K562 (cell line): ENCODE measurements at regions not wholly inside any gene's neighbourhood (a gene's known extent, or its start where the extent isn't known, plus 50 kb on each side); places are given as distances from the start of the nearest gene placed in this dataset.

Source experiments
- ARID4B ChIP-seq: sonication (generic); formaldehyde crosslinking; IDR thresholded peaks from 2 replicates; pipeline ENCODE4 v1.8.0; 2022; ENCODE audit warnings: mild to moderate bottlenecking, missing genetic modification reagents
- CC2D1A ChIP-seq: fragments of 450-650 bp; IDR thresholded peaks from 2 replicates; pipeline ENCODE4 v1.6.1; 2017; ENCODE audit warnings: mild to moderate bottlenecking
- FOXA3 ChIP-seq, 2 experiments: fragments of 450-650 bp in 1 of 2; sonication (generic) in 1 of 2; formaldehyde crosslinking; IDR thresholded peaks in 1 of 2; conservative IDR thresholded peaks in 1 of 2; 2 replicates each; pipeline versions ENCODE4 v1.4.0 to v1.8.0; 2020 to 2022; ENCODE audit warnings: mild to moderate bottlenecking in 2 of 2, missing genetic modification reagents in 1 of 2
- FOXJ2 ChIP-seq: fragments of 200-800 bp; sonication (Bioruptor generic); IDR thresholded peaks from 2 replicates; pipeline ENCODE4 v1.6.1; 2016; ENCODE audit warnings: missing genetic modification characterization, missing compliant biosample characterization
- GABPB1 ChIP-seq: sonication (generic); formaldehyde crosslinking; IDR thresholded peaks from 2 replicates; pipeline ENCODE4 v1.8.0; 2022; ENCODE audit warnings: mild to moderate bottlenecking, missing genetic modification reagents
- GTF2E2 ChIP-seq: fragments of 200-800 bp; sonication (Bioruptor generic); IDR thresholded peaks from 2 replicates; pipeline ENCODE4 v1.6.1; 2016; ENCODE audit warnings: missing genetic modification characterization, missing compliant biosample characterization
- HEY1 ChIP-seq: fragments of 250-450 bp; sonication (Bioruptor Pico); IDR thresholded peaks from 2 replicates; pipeline ENCODE4 v1.5.0; 2020; ENCODE audit warnings: mild to moderate bottlenecking, moderate library complexity, borderline replicate concordance
- HLTF ChIP-seq: fragments of 450-650 bp; IDR thresholded peaks from 2 replicates; pipeline ENCODE4 v1.6.1; 2016
- HNRNPUL1 ChIP-seq: fragments of 200-400 bp; formaldehyde crosslinking; IDR thresholded peaks from 2 replicates; pipeline ENCODE4 v1.6.1; 2017; ENCODE audit warnings: low read length
- MTF1 ChIP-seq: fragments of 250-450 bp; sonication (Bioruptor Pico); IDR thresholded peaks from 2 replicates; pipeline ENCODE4 v1.9.0; 2021; ENCODE audit warnings: moderate library complexity, mild to moderate bottlenecking, inconsistent platforms, borderline replicate concordance
- MXI1 ChIP-seq: IDR thresholded peaks from 2 replicates; pipeline ENCODE4 v1.6.1; 2011; ENCODE audit warnings: low read depth, mild to moderate bottlenecking, improper control_type of control experiment, low read length
- NFRKB ChIP-seq: fragments of 450-650 bp; IDR thresholded peaks from 2 replicates; pipeline ENCODE4 v1.6.1; 2016; ENCODE audit warnings: low read depth
- POLR2H ChIP-seq: IDR thresholded peaks from 2 replicates; pipeline ENCODE4 v1.6.1; 2016; ENCODE audit warnings: missing genetic modification characterization, low read depth, mild to moderate bottlenecking, control low read depth, missing compliant biosample characterization, moderate library complexity
- SNRNP70 ChIP-seq: fragments of 200-400 bp; formaldehyde crosslinking; optimal IDR thresholded peaks from 2 replicates; pipeline ENCODE3; 2017; ENCODE audit warnings: low read depth, low read length
- SRSF1 ChIP-seq: fragments of 200-400 bp; formaldehyde crosslinking; IDR thresholded peaks from 2 replicates; pipeline ENCODE4 v1.6.1; 2017; ENCODE audit warnings: mild to moderate bottlenecking, low read depth, low read length, moderate library complexity
- TCF3 ChIP-seq: sonication (generic); formaldehyde crosslinking; IDR thresholded peaks from 2 replicates; pipeline ENCODE4 v1.4.0; 2020; ENCODE audit warnings: mild to moderate bottlenecking, missing genetic modification reagents
- ZNF408 ChIP-seq: fragments of 250-450 bp; sonication (Bioruptor Pico); IDR thresholded peaks from 2 replicates; pipeline ENCODE4 v1.4.0; 2020; ENCODE audit warnings: low read depth, mild to moderate bottlenecking, moderate library complexity
- TF ChIP-seq, protein P1 (sequence below): fragments of 250-450 bp; sonication (Bioruptor Pico); IDR thresholded peaks from 2 replicates; pipeline ENCODE4 v1.4.0; 2020

- TF ChIP-seq HLTF: no peak
- TF ChIP-seq ARID4B (CRISPR knock-in tag): no peak
- 0 out of 2 replicates have a peak, but pooled peaks have one; percentile 70 for TF ChIP-seq HEY1 (CRISPR knock-in tag)
- 0 out of 4 replicates have a peak, but pooled peaks of 1 of the 2 experiments have one; percentile 9 for TF ChIP-seq FOXA3 (CRISPR knock-in tag; conservative IDR thresholded peaks at IDR 0.05 in 1 of 2, IDR thresholded peaks at IDR 0.05 in 1 of 2)
- peak; percentile 42; the same call in 1 of the 2 replicates for TF ChIP-seq GTF2E2 (tag)
- no peak for TF ChIP-seq CC2D1A
- no peak for TF ChIP-seq HNRNPUL1
- TF ChIP-seq, protein P1, sequence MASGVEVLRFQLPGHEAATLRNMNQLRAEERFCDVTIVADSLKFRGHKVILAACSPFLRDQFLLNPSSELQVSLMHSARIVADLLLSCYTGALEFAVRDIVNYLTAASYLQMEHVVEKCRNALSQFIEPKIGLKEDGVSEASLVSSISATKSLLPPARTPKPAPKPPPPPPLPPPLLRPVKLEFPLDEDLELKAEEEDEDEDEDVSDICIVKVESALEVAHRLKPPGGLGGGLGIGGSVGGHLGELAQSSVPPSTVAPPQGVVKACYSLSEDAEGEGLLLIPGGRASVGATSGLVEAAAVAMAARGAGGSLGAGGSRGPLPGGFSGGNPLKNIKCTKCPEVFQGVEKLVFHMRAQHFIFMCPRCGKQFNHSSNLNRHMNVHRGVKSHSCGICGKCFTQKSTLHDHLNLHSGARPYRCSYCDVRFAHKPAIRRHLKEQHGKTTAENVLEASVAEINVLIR (CRISPR knock-in tag): peak; percentile 12; the same call in 1 of the 2 replicates
- no peak for TF ChIP-seq NFRKB
- TF ChIP-seq MTF1 (CRISPR knock-in tag): no peak
- no peak for TF ChIP-seq FOXJ2 (tag)
- TF ChIP-seq TCF3 (CRISPR knock-in tag): peak; percentile 87
- no peak for TF ChIP-seq MXI1
- TF ChIP-seq GABPB1: 0 out of 2 replicates have a peak, but pooled peaks have one; percentile 19
- TF ChIP-seq SNRNP70: no peak
- no peak for TF ChIP-seq ZNF408 (CRISPR knock-in tag)
- no peak for TF ChIP-seq SRSF1
- 0 out of 2 replicates have a peak, but pooled peaks have one; percentile 34 for TF ChIP-seq POLR2H (tag)
These were observed 319.2 kb downstream of the DUSP6 start (continued) for GRCh38 chr12:89033062-89033461.
